TTC549 (cell line): ENCODE measurements at regions not wholly inside any gene's neighbourhood (a gene's known extent, or its start where the extent isn't known, plus 50 kb on each side); places are given as distances from the start of the nearest gene placed in this dataset.
A peak's percentile ranks its signal among the peaks of the same experiment; 100 is the strongest.
"Not testable (repeated sequence)": the region's sequence is repeated elsewhere in the genome, so short reads cannot be mapped to it uniquely, and the experiment has no call there.

Experiments
- FAIRE-seq: peaks from 2 replicates; lab custom pipeline; 2012; peaks lifted over from hg19 to GRCh38; lab: Jason Lieb, UNC

DNA sequence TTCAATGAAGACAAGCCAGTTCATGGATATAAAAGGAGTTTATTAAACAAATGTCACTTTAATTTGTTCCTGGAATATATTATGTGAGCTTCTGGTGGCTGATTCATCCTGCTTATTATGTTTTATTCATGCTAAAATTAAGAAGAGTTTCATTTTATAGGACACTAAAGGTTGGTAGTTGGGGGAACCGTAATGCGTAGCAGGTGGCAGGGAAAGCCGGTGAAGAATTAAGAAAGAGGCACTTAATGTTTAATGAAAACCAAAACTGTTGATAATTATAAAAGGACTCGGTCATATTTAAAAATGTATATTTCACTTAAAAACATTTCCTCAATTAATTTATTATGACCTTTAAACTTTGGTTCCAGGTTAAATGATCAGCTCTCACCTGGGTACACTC is 94.3 kb downstream of the XKR3 start:
- not testable (repeated sequence) for FAIRE-seq

DNA sequence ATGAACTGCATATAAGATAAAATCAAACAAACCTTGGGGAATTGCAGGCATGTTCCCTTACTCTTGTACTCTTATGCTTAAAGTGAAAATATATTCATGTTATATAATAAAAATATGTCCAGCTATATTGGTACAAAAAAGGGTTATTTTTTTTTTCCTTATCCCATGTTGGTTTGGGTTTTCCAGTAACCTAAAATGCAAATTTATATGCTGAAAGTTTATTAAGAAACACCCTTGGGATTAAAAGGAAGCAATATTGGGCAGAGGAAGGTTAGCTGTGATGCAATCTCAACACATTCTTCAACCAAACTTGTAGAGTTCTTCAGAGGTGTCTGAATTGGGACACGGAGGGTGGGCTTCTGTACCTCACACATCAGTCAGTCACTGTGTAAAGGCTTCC is 97.7 kb downstream of the XKR3 start:
- not testable (repeated sequence) for FAIRE-seq

DNA sequence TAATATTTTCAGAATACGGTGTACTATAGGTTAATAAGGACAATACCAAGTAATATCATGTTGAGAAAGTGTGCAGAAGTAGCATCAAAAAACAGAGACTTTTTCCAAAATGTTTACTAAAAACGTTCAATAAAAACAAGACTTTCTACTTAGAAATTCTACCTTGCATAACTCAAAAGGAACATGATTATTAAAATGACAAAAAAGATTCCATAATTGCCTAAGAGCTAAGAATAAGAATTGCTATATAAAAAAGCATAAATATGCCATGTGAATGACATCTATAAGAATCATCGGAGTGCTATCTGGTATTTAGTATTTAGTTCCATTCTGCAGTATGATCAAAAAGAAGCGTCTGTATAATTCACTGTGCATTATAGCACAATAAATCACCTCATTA is 102.0 kb downstream of the XKR3 start:
- not testable (repeated sequence) for FAIRE-seq

DNA sequence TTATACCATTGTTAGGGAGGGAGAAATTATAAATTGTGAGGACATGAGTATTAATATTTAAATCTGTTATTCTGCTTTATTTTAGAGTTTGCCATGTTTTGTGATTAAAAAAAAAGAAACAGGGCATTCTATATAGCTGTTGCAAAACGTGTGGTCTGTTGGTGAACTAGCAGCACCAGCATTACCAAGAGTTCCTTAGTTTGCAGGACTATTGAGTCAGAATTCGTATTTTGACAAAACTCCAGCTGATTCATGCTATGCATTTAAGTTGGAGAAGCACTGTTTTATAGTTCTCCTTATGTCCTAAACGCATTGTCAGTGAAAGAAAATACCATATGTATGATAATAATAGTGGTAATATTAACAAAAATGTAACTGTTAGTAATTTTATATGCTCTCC is 102.6 kb downstream of the XKR3 start:
- FAIRE-seq = not testable (repeated sequence)

DNA sequence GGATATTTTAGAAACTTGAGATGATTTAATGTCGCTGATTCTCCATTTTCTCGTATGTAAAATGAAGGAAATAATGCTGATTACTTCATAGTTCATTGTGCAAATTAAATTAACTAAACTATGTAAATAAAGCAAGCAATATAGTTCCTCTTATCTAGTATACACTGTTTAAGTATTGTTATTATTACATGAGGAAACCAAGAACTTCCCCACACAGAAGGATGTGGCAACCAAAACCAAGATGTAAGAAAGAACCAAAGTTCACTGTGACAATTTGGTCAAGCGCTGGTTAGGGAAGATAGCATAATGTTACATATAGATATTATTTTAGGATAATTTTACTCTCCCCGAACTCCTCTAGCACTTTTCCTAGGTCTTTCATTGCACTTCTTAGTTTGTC is 103.2 kb downstream of the XKR3 start:
- FAIRE-seq = no peak

DNA sequence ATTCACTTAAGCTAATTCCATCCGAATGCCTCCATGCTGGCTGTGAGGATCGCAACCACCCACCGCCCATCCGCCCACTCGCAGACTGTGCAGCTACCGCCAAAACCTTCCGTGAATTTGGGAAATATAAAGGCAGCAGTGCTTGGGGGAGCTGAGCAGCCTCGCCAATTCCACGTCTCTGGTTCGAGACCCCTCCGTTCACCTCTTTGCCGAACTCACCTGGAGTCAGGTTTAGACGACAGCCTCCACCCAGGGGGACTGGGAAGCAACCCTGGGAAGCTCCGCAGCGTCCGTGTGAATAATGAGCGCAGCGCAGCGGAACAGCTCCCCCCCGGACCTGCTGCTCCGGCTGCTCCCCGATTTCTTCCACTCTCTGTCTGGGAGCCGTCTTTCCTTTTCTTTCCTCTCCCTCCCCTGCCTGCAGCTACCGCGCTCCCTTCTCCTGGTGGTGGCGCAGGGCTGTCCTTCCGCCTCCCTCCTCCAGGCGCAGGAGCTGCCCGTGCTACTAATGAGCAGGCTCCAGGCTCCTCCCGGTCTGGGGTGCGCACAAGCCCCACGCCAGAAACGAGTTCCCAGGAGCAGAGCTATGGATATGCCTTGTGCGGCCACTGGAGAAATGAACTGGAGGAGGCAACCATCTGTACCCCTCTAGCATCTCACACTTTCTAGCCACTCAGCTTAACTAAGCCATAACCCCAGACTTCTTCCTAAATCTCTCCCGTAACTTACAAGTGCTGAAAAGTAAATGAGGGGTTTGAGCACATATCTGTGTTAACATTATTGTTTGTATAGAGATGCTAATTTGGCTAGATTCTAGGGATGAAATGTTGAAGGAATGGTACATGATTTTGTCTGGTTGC is 107.3 kb downstream of the XKR3 start:
- no peak for FAIRE-seq

DNA sequence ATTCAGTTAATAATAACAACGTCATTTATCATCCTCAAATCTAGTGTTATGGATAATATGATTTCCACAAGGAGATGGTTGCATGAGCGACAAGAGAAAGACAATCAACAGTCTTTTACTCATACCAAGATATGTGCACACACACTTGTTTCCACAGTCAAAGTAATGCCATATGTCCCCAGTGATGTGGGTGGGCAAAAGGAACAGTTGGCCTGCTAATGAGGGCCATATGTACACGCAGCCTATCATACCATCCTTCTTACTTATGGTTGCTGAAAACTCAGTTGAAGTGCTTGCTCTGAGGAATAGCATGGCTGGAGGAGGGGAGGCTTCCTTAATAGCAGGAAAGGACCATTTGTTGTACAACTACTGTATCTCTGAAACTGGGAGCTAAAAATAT is 110.6 kb downstream of the XKR3 start:
- FAIRE-seq = not testable (repeated sequence)

DNA sequence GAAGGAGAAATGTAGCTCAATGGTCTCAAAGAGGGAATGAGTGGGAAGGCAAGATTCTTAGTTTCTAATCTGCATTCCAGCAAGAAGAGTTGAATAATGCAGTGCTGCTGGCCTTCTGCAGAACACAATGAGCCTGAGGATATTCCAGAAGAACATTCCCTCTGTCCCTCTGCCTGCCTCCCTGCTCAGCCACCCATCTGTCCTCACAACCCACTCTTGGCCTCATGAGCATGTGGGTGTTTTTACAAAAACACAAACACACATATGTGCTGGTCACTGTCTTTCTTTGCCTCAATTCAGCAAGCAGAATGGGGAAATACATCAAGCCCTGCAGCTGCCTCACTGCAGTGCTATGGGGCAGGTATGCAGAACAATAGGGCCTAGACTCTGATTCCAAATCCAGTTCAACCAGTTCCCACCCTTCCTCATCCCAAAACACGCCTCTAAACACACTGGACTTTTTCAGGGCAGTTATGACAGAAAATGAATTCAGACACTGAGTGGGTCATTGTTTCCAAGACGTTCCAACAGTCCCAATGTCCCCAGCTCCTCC is 109.8 kb upstream of the CCT8L2 start:
- not testable (repeated sequence) for FAIRE-seq

DNA sequence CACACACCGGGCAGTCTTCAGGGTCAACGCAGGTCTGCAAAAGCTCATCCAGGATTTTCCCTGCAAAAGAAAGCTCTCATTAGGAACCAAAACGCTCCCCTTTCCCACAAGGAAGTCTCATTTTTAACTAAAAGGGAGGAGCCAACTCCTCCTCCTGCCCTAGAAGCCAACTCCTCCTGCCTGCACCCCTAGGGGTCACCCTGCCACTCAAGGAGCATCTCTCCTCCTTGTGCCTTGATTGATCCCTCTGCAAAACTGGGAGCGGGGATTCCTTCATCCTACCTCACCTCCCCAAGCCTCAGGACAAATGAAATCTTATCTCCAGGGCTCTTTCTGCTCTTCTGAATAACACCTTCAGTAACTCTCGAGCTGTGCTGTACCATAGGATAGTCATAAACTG is 107.8 kb upstream of the CCT8L2 start:
- FAIRE-seq = not testable (repeated sequence)

DNA sequence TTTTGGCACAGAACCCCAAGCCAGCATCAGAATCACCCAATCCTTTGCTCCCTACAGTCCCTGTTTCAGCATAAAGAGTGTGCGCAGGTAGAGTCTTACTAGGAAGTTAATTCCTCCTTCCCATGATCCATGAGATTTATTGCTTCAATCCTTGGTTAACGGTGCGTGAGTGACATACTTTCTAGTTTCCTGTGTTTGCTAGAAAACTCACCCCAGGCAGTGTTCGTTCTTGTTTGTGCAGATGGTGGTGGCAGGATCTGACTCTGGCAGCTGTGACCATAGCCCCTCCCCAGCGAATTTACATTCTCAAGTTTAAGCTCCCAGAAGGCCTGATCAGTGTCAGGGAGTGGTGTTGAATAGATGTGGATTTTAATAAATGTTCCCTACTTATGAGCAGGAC is 106.7 kb upstream of the CCT8L2 start:
- no peak for FAIRE-seq

DNA sequence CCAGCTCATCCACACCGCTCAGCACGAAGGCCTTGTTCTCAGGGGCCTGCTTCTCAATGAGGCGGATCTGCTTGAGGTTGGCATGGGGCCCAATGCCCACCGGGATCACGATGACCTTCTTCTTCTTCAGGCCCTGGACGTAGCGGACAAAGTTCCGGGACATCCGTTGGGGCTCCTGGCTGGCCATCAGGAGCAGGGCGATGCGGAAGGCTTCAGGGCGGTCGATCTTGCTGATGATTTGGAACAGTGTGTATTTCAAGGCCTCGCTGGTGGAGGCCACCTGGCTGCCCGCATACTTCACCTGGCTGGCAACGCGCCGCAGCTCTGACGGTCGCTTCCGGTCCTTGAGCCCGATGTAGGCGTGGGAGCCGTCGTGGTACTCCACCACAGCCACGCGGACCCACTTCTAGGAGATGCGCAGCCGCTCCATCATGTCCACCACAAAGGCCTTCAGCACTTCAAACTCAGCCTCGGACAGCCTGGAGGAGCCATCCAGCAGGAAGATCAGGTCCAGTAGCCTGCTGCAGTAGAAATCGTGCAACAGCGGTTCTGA is 105.0 kb upstream of the CCT8L2 start:
- not testable (repeated sequence) for FAIRE-seq

DNA sequence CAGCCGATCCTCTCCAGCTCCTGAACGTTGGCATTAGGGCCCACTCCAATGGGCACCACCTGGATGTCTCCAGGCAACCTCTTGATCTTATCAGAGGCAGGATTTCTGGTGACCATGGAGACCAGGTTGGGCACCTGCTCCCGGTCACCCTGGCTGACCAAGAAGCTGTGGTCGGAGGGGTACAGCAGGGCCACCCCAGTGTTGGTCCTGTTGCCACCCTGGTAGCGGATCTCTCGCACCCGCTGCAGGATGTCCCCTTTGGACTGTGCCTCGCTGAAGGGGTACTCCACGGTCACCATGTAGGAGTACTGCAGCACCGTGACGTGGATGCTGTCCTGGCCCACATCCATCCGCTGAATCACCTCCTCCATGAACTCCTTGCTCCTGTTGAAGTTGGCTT is 104.3 kb upstream of the CCT8L2 start:
- not testable (repeated sequence) for FAIRE-seq

DNA sequence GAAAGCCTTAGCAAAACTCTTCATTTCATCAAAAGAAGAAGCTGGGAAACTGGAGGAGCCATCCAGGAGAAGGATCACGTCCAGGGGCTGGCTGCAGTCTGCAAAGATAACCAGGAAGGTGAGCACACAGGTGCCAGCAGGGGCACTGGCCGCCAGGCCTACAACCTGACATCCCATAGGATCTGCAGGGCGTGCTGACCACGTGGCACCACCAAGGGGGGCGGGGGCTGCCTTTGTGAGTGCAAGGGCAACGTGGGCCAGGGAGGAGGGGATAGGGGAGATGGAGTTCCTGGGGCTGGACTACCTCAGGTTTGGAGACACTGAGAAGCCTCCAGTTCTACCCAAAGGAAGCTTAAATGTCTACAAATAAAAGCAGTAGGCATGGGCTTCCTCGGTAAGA is 102.7 kb upstream of the CCT8L2 start:
- FAIRE-seq = no peak

DNA sequence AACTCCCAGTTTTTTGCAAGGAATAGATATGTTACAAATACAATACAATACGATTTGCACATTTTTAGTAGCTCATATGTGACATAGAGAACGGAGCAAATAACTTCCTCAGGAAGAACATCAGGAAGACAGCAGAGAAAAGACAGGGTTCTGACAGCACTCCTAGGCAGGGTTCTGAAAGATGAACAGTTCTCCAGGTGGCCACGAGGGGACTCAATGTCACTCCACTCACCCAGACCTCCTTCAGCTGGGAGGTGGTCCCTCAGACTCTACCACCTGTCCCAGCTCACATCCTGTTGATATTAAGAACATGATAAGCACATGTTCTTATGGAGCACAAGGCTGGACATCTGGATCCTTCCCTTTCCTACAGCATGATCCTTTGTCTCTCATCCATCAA is 101.1 kb upstream of the CCT8L2 start:
- not testable (repeated sequence) for FAIRE-seq

DNA sequence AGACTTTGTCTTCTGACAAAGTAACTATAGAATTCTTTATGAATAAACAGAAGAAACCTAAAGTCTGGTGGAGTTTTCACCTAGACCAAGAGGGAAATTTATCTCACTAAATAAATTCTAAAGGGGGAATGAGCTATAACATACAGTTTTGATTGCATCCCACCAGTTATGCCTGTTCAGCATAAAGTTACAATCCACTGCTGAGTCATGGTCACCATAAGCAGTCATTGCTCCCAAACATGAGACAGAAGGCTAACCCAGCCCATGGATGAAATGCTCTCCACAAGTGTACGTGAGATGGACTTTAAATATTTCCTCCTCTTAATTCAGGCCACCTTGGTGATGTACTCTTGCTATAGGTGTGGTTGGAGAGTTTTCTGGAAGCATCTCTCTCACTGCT is 96.7 kb upstream of the CCT8L2 start:
- FAIRE-seq = not testable (repeated sequence)

DNA sequence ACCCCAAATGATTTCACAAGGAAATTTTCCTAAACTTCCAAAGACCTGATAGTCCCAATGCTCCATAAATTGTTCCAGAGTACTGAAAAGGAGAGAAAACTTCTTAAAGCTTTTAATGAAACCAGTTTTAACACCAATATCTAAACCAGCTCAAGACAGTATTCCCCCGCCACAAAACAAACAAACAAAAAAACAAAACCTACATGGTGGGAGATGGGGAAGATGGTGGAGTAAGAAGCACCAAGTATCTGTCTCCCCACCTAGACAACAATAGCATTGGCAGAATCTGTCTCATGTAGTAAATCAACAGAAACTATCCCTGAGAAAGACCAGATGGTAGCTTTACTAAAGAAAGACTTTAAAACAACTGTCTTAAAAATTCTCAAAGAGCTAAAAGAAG is 88.7 kb upstream of the CCT8L2 start:
- FAIRE-seq = not testable (repeated sequence)

DNA sequence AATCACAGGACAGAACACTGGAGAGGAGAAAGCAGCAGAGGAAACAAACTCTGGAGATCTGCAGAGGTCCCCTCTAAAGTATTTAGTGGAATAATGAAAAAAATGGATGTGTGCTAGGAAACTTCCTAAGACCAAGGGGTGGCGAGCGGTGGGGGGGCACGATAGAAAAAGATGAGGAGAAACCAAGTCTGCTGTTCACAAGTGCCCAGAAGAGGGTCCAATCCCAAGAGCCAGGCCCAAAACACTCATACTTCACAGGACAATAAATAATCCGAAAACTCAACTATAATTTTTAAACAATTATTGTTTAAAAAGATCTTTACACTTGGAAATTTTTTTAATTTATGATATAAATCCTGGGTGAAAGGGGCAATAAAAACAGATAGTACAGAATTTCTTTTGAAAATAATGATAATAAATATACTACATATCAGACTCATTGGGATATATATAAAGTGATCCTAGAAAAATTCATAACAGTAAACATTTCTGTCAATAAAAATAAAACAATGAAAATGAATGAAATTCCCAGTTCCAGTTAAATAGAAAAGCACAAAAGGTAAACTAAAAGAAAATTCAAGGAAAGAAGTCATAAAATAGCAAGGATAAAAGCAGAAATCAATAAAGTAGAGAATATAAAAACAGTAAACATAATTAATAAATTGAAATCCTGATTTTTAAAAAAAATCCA is 87.7 kb upstream of the CCT8L2 start:
- FAIRE-seq = not testable (repeated sequence)

DNA sequence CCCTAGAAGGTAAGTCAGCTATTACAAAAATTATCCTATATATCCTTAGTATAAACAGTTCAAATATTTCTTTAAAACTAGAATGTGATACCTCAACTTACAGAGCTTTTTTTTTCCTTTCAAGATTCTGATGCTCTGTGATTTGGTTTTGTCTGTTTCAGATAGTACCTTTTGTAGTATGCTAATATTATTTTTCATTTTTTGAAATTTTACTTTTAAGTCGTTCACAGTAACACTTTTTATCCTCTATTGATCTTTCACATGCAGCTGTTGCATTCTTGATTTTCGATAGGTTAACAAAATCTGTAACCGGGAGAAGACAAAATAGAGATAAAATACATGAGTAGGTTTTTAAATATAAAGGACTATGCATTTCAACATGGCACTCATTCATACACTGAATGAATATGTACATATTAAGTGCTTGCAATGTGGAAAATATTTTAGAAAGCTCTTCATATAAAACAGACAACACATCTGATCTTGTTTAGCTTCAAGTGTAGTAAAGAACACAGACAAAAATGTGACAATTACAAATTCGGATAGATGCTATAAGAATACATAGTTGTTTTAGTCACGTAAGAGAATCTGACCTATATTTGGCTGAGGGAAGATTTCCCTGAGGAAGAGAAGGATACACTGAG is 86.7 kb upstream of the CCT8L2 start:
- FAIRE-seq = peak; percentile 42

DNA sequence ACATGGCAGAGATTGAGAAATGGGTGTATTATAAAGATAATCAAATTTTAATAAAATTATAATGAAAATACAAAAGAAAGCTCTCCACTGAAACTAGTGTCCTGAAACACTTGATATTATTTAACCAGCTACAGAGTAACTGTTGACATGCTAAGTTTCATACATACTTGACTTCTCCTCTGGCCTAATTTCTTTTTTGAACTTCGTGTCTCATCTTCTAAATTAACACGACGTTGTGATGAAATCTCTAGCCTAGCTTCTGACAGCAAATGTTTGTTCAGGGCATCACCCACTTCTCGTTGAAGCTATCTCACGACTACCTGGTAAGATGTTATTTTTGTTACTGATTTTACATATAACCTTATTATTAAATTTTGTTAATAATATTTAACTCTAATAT is 80.8 kb upstream of the CCT8L2 start:
- not testable (repeated sequence) for FAIRE-seq

DNA sequence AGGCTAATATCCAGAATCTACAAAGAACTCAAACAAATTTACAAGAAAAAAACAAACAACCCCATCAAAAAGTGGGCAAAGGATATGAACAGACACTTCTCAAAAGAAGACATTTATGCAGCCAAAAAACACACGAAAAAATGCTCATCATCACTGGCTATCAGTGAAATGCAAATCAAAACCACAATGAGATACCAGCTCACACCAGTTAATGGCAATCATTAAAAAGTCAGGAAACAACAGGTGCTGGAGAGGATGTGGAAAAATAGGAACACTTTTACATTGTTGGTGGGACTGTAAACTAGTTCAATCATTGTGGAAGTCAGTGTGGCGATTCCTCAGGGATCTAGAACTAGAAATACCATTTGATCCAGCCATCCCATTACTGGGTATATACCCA is 73.0 kb upstream of the CCT8L2 start:
- FAIRE-seq = not testable (repeated sequence)

DNA sequence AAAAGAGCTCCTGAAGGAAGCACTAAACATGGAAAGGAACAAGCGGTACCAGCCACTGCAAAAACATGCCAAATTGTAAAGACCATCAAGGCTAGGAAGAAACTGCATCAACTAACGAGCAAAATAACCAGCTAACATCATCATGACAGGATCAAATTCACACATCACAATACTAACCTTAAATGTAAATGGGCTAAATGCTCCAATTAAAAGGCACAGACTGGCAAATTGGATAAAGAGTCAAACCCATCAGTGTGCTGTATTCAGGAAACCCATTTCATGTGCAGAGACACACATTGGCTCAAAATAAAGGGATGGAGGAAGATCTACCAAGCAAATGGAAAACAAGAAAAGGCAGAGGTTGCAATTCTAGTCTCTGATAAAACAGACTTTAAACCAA is 69.7 kb upstream of the CCT8L2 start:
- FAIRE-seq = not testable (repeated sequence)

DNA sequence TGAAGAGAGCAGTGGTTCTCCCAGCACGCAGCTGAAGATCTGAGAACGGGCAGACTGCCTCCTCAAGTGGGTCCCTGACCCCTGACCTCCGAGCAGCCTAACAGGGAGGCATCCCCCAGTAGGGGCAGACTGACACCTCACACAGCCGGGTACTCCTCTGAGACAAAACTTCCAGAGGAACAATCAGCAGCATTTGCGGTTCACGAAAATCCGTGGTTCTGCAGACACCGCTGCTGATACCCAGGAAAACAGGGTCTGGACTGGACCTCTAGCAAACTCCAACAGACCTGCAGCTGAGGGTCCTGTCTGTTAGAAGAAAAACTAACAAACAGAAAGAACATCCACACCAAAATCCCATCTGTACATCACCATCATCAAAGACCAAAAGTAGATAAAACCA is 68.4 kb upstream of the CCT8L2 start:
- not testable (repeated sequence) for FAIRE-seq
